Head of caudate nucleus (tissue), 42 donors: ENCODE measurements at regions not wholly inside any gene's neighbourhood (a gene's known extent, or its start where the extent isn't known, plus 50 kb on each side); places are given as distances from the start of the nearest gene placed in this dataset.

Experiments
- DNase-seq, 42 donors: peaks; one replicate each; pipeline versions ENCODE4 v3.0.0 to v3.0.0-alpha.2; 2020 to 2021; ENCODE audit warnings: mixed read lengths in 7 of 42
- intact Hi-C: fragments of 100-400 bp; cut with DNase I; formaldehyde crosslinking; loops from one replicate; pipeline ENCODE4 v1.15.0; 2022

- DNase-seq = no peak
- intact Hi-C loops = no loop called here
These were observed 125.0 kb downstream of the KLF12 start for GRCh38 chr13:74009100-74009668.

GRCh38 chr13:74006666-74007065 lies 127.5 kb downstream of the KLF12 start:
- no peak for DNase-seq
- intact Hi-C loops = no loop called here

GRCh38 chr13:74005320-74006157 lies 128.7 kb downstream of the KLF12 start:
- intact Hi-C loops = no loop called here
- no peak for DNase-seq

DNA sequence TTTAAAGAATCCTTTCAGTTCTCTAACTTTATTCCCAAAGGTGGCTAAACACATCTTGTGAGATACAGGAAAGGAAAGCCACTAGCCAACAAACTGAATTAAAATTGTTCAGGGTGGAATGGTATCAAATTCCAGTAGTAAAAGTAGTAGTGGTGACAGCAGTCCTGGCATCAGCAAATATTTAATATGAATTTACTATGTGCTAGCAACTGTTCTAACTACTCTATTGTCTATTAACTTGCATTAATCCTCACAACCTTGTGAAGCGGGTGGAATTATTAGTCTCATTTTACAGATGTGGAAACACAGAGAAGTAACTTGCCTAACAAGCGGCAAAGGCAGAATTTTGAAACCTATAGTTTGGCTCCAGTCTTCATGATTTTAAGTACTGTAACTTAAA lies 130.1 kb downstream of the KLF12 start:
- DNase-seq = no peak
- intact Hi-C loops = no loop called here

- DNase-seq = no peak
- intact Hi-C loops = no loop called here
These were observed 130.8 kb downstream of the KLF12 start for GRCh38 chr13:74003374-74003773.

GRCh38 chr13:74000876-74001275 lies 133.3 kb downstream of the KLF12 start:
- intact Hi-C loops = no loop called here
- no peak for DNase-seq

DNA sequence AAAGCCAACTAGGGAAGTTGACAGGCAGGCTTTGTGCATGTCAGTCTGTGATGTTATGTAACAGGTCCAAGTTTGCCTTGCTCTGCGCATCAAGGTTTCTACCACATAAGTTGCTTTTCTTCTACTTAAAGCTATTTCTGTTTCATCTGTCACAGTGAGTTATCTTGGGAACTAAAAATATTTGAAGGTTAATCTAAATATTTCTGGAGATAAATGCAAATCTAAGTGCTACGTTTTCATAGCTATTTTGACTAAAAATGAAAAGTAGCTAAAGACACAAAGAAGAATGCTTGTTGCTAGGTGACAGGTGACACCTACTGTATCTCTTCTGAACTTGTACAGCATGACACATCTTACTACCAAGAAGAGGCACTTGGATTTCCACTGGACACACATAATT lies 135.6 kb downstream of the KLF12 start:
- intact Hi-C loops = no loop called here
- peak in 30 of 42 donors; percentile 5 to 75 (median 42) for DNase-seq

- intact Hi-C loops = no loop called here
- DNase-seq = no peak
These were observed 136.2 kb downstream of the KLF12 start for GRCh38 chr13:73997964-73998363.

DNA sequence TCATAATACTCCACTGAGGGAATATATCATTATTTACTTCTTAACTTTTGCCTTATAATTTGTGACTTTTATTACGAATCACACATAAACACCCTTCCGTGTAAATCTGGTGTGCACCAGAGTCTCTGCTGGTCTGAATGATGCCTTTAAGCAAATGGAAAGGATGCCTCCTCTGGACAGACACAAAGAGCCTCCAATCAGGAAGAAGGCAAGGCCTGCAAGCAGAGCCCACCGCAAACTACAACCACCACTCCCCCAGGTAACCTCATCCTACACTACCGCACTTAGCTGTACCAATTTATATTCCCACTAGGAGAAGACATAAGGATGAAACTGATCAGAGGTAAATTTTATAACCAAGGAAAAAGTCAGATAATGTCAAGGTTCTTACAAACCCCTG lies 137.6 kb downstream of the KLF12 start:
- intact Hi-C loops = no loop called here
- no peak for DNase-seq

GRCh38 chr13:73995736-73996135 lies 138.5 kb downstream of the KLF12 start:
- intact Hi-C loops = no loop called here

DNA sequence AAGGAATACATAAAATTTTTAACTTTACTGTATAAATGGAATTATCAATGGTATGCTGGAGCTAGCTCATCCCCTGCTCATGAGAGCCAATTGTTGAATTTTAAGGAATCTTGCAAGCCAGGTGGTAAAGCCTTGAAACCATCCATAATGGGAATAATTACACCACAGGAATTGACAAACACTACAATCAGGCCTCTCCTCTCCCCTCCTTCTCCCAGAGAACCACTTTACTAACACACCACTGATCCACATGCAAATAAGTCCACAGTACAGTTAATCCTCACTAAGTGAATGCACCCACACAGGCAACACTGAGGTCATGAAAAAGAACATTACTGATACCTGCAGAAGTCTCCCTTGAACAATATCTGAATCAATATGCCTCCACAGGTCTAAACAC lies 140.5 kb downstream of the KLF12 start:
- no peak for DNase-seq
- intact Hi-C loops = no loop called here

More at GRCh38 chr13:73995736-73996135, 138.5 kb downstream of the KLF12 start:
- DNase-seq = no peak

- no peak for DNase-seq
- intact Hi-C loops = no loop called here
These were observed 142.3 kb downstream of the KLF12 start for GRCh38 chr13:73991884-73992283.

GRCh38 chr13:73991384-73991783 lies 142.8 kb downstream of the KLF12 start:
- intact Hi-C loops = no loop called here
- DNase-seq = no peak

GRCh38 chr13:73989244-73989843 lies 144.9 kb downstream of the KLF12 start:
- intact Hi-C loops = no loop called here
- DNase-seq = no peak

DNA sequence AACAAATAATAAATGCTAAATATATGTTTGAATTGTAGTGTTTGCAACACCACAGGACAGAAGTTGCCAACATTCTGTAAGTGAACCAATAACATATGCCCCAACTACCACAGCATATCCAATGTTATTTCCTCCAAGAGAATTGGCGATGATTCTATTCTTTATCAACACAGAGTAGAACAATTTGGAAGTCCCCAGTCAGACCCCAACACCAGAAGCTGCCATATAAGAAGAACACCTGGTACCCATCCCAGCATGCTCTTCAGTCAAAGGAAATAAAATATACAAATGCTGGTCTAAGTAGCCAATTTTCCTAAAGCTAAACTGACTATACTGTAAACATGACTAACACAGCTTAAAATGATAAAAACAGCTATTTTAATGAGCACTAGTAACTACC lies 145.7 kb downstream of the KLF12 start:
- DNase-seq = no peak
- intact Hi-C loops = no loop called here

GRCh38 chr13:73987618-73988017 lies 146.6 kb downstream of the KLF12 start:
- intact Hi-C loops = no loop called here

GRCh38 chr13:73985783-73986182 lies 148.4 kb downstream of the KLF12 start:
- DNase-seq = no peak
- intact Hi-C loops = no loop called here

More at GRCh38 chr13:73987618-73988017, 146.6 kb downstream of the KLF12 start:
- DNase-seq = no peak

DNA sequence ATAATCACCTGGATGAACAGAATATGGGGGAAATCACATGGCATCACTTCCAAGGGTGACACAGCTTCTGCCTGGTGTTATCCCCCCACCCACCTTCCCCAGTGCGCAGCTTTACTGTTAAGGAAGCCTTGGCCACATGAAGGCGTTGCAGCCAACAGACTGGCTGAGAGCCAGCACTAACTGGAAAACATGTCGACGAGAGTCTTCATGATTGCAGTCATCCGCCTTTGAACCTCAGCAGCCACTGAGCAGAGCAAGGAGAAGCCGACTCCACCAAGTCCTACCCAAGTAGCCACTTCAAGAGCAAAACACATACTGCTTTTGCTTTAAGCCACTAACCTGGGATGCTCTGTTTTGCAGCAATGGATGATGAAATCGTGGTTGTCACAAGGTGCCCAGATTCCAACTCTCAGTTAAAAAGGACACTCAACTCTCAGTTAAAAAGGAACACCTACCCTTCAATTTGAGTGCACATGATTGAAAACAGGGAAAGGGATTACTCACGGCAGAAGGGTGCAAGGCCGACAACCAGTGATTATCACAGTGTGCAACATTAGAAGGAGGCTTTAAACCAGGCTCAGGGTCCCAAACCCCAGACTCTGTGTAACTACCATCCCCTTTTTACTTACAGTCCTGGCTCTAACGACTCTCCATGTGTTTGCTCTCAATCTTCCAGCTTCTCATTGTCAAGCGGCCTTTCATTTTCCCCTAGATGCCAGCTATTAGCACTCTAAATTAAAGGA lies 149.1 kb downstream of the KLF12 start:
- DNase-seq = no peak
- intact Hi-C loops = no loop called here

DNA sequence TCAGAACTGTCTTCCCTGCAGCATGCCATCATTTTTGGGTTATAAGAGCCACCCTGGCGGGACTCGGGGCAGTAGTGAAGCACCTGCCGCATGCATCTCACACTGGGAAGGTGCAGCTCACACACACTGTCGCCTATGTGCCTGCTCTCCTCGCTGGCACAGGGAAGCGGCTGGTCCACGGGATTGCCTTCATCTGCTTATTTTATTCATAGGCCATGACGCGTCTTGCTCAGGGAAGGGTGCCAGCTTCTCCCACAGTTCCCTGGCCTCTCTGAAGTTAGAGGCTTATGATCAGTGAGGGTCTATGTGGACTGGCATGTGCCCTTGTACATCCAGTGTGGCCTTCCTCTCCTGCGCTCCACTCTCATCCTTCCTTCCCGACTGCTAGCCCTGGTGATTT lies 150.0 kb downstream of the KLF12 start:
- intact Hi-C loops = no loop called here
- no peak for DNase-seq

- intact Hi-C loops = no loop called here
- no peak for DNase-seq
These were observed 151.1 kb downstream of the KLF12 start for GRCh38 chr13:73983109-73983508.
